Caki2 (cell line): ENCODE measurements at regions not wholly inside any gene's neighbourhood (a gene's known extent, or its start where the extent isn't known, plus 50 kb on each side); places are given as distances from the start of the nearest gene placed in this dataset.
"Not testable (repeated sequence)": the region's sequence is repeated elsewhere in the genome, so short reads cannot be mapped to it uniquely, and the experiment has no call there.

Experiments used
- DNase-seq: peaks from one replicate; pipeline ENCODE4 v3.0.0-alpha.2; 2015; ENCODE audit warnings: low read depth
- in situ Hi-C: cut with HindIII; loops from 2 replicates; pipeline ENCODE4 v1.10.0; 2016; ENCODE audit warnings: low sequenced_read_pairs, low pct_unique_long_range_greater_than_20kb, mixed read lengths

DNA sequence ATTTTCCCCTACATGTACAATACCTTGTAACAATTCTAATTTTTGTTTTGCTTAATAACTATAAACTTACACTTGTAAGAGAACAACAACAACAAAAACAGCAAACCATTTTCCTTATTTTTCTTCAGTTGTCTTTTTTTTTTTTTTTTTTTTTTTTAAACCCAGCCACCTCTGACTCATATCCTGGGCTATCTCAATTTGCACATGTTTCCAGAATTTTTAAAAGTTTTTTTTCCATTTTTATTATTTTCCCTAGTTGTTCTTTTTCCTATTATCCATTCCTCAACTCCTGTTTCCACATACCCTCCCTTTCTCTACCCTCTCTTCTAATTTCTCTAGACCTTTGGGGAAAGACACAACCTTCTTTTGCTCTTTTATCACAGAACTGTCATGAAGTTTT, 112.5 kb downstream of the EFEMP1 start:
- in situ Hi-C loops: no loop called here

DNA sequence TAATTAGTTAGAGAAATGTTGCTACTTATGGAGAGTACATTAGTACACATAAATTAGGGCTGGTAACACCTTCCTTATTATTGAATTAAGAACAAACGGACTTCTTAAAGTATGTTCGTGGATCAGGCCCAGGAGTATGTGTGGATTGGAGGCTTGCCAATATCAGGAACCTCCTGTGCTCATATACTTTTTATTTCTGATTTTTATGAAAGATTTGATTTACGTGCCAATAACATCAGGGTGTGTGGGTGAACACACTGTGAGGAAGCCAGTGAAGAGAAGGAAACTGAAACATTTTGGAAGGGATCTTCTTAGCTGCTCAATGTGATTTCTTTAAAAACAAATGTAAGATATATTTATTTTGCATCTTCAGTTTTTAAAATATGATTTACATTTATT, 113.0 kb downstream of the EFEMP1 start:
- in situ Hi-C loops: no loop called here

More for the DNA sequence above, 112.5 kb downstream of the EFEMP1 start:
- DNase-seq: no peak

DNA sequence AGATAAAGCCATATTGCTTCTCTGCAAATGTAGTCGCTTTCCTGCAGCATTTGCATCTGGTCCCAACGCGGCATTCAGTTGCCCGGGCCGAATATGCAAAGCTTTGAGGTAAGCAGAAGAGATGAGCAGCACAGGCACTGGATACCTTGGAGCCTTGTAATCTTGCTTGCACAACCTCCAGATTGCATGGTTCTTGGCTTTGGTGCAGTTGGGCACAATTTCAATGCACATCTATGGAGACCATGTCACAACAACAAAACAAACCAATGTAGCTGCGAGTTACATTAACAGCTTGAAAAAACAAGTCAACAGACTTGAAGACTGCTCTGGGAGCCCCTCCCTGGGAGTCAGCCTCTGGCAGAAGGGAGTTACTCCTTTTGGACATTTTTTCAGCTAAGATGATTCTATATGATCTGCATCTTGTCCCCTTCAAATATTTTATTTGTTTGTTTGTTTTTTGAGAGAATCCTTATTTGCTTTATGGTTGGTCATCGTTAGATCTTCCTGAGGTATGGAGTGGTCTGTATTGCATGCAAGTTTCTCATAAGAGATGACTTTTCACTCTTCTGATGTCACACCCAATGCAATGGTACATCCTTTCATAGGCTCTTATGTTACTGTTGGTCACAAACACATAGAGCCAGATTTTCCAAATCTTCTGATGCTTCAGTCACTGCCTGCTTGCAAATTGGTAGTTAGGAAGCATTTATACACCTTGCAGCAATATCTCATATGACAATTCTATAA, 113.5 kb downstream of the EFEMP1 start:
- no peak for DNase-seq
- in situ Hi-C loops: no loop called here

More for the DNA sequence above, 113.0 kb downstream of the EFEMP1 start:
- no peak for DNase-seq

DNA sequence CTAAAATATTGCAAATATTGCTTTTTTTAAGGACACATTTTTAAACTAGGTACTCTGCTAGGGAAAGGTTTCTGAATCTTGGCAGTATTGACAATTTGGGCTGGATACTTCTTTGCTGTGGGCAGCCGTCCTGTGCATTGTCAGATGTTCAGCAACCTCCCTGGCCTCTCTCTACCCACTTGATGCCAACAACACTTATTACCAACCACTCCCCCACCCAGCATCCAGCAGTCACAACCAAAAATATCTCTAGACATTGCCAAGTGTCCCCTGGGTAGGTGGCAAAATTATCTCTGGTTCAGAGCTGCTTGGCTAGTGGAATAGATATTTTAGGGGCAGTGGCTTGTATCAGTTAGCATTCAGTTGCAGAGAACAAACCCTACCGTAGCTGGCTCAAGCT, 114.3 kb upstream of the PNPT1 start:
- in situ Hi-C loops: no loop called here
- DNase-seq: no peak

DNA sequence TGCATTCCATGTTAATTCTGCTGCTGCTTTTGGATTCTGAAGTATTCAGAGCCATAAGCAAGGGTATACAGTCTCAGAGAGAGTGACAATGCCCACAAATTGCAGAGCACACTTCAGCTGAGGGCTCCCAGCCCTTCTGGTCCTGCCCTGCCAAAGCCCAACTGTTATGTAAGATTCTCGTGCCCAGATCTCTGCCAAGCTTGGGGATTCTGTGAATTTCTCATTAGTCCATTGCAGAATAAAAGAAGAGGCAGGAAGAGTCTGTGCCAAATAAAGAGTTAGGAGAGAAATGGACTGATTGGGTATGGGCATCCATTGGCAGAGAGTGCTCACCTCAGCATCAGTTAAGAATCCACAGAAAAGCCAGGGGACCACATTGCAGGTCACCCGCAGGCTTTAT, 112.0 kb upstream of the PNPT1 start:
- no peak for DNase-seq
- in situ Hi-C loops: no loop called here

DNA sequence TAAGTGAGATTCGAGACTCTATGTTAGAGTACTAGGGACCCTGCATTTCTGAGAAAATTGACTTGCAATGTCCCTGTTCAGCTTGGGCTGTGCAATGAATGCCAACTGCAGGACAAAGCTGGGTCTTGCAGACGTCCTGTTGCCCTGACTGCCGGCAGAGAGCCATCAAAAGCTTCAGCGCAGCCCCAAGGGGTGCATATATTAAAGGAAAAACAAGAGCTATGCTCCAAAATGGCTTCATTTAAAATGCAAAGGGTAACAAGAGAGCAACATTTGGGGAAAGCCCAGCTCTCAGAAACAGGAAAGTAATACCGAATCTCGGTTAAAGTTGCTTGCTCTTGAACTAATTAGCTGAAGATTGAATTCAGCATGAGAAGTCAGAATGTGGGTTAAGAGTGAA, 110.9 kb upstream of the PNPT1 start:
- DNase-seq: no peak
- in situ Hi-C loops: no loop called here

DNA sequence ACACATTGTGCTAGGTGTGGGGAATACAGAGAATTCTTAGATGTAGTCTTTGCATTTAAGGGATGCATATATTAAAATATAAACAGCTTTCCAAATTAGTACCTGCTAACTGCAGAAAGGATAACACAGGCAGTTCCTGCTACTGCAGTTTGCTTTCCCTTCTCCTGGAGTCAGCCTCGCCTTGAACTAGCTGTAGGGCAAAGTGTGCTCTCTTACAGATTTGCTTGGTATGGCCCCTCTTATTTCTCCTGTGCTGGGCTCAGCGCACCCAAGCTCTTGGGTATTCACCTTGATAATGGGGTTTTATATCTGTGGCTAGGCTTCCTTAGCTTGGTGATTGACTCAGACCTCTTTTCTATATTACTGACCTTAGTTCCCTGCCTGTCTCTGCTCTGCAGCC, 108.4 kb upstream of the PNPT1 start:
- in situ Hi-C loops: no loop called here
- no peak for DNase-seq

DNA sequence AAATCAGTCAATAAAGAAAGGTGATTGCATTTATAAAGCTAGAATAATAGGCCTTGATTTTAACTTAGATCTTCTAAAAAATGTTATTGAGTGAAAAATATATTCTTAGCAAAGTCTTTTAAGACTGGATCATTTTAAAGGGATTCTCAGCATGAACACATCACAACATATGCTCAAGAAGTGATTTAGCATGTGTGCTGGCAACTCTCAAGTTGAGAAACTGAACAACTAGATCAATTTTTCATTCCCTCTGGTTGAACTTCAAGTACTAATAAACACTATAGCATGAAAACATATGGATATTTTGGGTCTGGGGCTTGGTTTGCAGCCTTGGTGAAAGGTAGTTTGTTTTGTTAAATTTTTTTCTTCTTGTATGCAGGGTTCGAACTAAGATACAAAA, 107.8 kb upstream of the PNPT1 start:
- no peak for DNase-seq
- in situ Hi-C loops: no loop called here

DNA sequence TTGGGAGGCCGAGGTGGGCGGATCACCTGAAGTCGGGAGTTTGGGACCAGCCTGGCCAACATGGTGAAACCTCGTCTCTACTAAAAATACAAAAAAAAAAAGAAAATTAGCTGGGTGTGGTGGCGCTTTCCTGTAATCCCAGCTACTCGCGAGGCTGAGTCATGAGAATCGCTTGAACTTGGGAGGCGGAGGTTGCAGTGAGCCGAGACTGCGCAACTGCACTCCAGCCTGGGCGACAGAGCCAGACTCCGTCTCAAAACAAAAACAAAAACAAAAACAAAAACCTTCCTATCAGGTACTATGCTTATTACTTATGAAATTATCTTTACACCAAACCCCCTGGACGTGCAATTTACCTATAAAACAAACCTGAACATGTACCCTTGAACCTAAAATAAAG, 106.0 kb upstream of the PNPT1 start:
- DNase-seq, in situ Hi-C loops: not testable (repeated sequence)

DNA sequence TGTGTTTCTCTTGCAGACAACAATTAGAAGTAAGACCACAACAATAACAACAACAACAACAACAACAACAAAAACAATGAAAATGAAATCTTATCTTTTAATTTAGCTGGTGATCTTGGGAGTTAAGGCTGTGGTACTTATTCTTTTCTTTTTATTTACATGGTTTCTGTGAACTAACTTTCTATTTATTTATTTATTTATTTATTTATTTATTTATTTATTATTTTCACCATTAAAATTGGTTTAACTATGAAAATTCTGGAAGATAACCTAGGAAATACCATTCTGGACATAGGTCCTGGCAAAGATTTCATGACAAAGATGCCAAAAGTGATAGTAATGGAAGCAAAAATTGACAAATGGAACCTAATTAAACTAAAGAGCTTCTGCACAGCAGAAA, 102.5 kb upstream of the PNPT1 start:
- DNase-seq: no peak
- in situ Hi-C loops: no loop called here

DNA sequence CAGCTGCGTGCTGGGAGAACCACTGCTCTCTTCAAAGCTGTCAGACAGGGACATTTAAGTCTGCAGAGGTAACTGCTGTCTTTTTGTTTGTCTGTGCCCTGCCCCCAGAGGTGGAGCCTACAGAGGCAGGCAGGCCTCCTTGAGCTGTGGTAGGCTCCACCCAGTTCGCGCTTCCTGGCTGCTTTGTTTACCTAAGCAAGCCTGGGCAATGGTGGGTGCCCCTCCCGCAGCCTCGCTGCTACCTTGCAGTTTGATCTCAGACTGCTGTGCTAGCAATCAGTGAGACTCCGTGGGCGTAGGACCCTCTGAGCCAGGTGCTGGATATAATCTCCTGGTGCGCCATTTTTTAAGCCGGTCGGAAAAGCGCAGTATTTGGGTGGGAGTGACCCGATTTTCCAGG, 100.0 kb upstream of the PNPT1 start:
- in situ Hi-C loops: not testable (repeated sequence)

DNA sequence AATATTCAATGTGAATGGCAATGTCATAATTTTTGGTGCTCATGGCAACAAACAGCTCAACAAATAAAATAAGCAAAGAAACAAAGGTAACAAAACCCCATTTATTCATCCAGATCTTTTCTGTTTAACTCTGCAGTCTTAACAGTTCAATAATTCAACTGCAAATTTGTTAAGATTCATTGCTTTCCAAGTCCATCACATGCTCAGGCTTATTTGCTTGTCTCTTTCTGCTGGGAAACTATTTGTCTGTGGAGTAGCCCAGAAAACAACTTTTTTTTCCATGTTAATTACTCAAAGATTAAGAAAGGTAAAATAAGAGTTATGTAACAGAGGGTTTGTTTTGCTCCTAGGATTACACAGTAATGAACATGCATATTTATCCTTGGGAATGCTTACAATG, 92.6 kb upstream of the PNPT1 start:
- DNase-seq: no peak
- in situ Hi-C loops: no loop called here

More for the DNA sequence above, 100.0 kb upstream of the PNPT1 start:
- DNase-seq: peak; percentile 28

DNA sequence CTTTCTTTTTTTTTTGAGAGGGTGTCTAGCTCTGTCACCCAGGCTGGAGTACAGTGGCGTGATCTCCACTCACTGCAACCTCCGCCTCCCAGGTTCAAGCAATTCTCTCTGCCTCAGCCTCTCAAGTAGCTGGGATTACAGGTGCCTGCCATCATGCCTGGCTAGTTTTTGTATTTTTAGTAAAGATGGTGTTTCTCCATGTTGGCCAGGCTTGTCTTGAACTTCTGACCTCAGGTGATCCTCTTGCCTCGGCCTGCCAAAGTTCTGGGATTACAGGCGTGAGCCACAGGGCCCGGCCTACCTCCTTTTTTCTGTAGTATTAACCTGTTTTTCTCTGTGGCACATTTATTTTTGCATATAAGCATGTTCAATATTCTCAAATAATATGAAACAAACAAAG, 90.1 kb upstream of the PNPT1 start:
- in situ Hi-C loops, DNase-seq: not testable (repeated sequence)

DNA sequence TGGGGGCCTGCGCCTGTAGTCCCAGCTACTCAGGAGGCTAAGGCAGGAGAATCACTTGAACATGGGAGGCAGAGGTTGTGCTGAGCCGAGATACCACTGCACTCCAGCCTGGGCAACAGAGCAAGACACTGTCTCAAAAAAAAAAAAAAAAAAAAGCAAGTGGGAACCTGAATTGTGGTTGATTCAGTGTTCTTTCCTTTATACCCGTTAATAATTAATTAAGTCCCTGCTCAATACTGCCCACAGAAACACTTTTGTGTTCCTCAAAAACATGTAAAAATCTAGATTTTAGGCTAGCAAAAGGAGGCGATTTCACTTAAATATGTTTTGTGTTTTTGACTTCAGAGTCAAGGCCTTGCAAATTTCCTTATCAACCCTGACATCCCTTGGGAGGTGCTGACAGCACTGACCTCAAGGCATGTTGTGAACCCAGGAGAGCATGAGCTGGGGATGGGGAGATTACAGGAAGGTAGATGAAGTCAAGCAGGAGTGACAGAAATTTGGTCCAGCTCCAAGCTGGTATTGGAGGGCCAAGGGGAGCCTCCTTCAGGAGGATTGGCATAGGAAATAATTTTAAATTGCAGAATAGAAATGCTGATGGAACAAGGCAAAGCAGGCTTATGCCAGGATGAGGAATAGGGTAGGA, 89.0 kb upstream of the PNPT1 start:
- in situ Hi-C loops: no loop called here
- DNase-seq: peak; percentile 37

DNA sequence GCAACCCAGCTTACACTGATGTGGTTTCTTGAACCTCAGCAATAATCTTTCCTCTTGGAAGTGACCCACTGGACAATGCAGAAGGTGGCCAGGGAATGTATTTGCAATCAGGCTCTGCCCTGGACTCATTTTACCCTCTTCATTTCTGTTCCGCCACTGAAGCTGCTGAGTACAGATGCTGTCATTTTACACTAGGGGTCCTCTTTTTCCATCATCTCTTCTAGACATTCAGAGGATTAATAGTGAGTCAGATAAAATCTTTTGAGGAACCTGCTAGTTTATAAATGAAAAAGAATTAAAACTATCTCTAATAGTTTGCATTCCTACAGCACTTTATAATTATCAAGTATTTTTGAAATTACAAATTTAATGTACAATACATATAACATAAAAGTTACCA, 87.9 kb upstream of the PNPT1 start:
- DNase-seq: no peak
- in situ Hi-C loops: no loop called here

DNA sequence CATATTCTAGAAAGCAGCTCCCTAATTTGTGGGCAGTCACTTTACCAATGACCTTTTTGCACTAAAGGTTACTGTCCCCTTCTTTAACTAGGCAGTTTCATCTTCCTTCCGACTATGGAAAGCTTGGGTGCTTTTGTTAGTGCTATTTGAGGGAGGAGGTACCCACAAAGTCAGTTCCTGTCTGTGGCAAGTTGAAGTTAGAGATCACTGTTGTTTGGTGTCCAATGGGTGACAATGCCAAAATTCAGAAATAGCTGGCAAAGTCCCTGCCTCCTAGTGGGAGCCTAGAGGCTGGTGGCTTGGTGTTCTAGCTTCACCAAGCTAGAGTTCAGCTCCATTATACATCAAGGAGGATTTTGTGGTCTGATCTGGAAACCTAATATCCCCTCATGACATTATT, 87.1 kb upstream of the PNPT1 start:
- in situ Hi-C loops: no loop called here
- no peak for DNase-seq

DNA sequence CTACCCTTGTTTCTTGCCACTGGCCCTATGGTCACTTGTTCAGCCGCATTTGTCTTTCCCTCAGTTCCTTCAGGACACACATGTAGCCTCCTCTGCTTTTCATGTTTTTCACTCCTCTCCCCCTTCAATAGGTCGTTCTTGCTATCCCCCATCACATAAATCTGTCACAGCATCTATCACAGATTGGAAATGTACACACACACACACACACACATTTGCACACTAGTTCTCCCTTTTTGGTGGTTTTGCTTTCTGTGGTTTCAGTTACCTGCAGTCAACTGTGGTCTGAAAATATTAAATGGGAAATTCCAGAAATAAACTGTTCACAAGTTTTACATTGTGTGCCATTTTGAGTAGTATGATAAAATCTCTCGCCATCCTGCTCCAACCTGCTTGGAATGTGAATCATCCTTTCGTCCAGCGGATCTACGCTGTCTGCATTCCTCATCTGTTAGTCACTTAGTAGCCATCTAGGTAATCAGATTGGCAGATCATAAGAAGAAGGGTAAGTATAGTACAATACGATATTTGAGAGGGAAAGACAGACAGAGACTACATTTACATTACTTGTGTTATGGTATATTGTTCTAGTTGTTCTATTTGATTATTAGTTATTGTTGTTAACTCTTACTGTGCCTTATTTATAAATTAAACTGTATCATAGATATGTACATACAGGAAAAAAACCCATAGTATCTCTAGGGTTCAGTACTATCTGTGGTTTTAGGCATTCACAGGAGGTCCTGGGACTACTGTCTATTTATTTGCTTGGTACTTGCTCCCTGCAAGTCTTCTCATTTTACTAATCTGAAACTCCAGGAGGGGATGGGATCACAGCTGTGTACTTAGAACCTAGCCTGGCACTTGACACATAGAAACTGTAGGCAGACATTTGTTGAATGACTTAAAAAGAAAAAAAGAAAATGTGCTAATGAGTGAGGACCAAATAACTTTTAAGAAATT, 86.1 kb upstream of the PNPT1 start:
- peak; percentile 86 for DNase-seq
- in situ Hi-C loops: no loop called here

DNA sequence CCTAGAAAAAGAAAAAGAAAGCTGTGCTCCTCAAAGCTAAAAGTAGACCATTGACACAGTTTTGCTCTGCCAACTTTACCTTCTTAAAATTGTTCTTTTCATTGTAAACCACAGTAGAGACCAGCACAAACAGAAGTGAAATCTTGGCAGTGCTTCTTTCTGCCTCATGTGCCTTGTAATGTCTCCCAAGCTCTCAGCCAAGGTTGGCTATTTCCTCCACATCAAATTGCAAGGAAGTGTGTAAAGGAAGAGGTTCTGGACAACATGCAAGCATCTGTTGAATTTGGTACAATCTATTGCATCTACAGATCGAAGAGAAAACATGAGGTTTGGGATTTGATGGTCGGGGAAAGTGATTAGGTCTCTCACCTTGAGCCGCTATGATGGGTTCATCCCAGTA, 83.3 kb upstream of the PNPT1 start:
- in situ Hi-C loops: no loop called here
- DNase-seq: no peak

DNA sequence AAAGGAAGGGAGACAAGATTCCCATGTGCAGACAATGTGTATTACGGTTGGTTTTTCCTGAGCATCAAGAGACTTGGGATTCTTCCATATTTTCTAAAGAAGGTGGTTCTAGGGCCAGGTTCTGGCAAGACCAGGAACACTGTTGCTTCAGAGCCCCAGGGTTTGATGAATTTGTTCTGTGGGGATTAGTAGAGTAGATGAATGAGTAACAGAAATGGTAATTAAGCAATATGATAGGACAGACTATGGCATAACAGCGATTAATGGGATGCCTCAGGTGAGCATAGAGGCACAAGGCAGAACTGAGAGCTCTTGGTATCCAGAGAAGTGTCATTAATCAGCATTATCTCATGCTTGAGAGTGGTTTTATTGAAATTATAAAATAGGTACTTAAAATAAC, 82.8 kb upstream of the PNPT1 start:
- in situ Hi-C loops: no loop called here
- no peak for DNase-seq
